Erythroblast (primary cell): ENCODE measurements at regions not wholly inside any gene's neighbourhood (a gene's known extent, or its start where the extent isn't known, plus 50 kb on each side); places are given as distances from the start of the nearest gene placed in this dataset.

Source experiments
- GATA1 ChIP-seq: IDR thresholded peaks from 2 replicates; pipeline ENCODE4 v1.6.1; 2011; ENCODE audit warnings: low read depth, mild to moderate bottlenecking, control low read depth, low read length, moderate library complexity
- POLR2A ChIP-seq: IDR thresholded peaks from 2 replicates; pipeline ENCODE4 v1.6.1; 2011; ENCODE audit warnings: mild to moderate bottlenecking, low read length

DNA sequence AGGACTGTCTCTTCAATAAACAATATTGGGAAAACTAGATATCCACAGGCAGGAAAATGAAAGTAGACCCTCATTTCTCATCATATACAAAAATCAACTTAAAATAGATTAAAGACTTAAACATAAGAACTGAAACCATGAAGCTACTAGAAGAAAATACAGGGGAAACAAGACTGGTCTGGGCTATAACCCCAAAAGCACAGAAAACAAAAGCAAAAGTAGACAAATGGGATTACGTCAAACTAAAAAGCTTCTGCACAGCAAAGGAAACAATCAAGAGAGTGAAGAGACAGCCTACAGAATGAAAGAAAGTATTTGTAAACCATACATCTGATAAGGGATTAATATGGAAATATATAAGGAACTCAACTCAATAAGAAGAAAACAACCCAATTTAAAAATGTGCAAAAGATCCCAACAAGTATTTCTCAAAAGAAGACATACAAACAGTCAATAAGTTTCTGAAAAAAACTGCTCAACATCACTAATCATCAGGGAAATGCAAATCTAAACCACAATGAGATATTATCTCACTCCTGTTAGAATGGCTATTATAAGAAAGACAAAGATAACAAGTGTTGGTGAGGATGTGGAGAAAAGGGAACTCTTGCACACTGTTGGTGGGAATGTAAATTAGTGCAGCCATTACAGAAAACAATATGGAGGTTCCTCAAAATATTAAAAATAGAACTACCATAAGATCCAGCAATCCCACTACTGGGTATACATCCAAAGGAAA is 325.3 kb upstream of the RASGEF1B start:
- TF ChIP-seq POLR2A (no peak), GATA1 (no peak)
